B cell (primary cell): ENCODE measurements at regions not wholly inside any gene's neighbourhood (a gene's known extent, or its start where the extent isn't known, plus 50 kb on each side); places are given as distances from the start of the nearest gene placed in this dataset.
"Not testable (repeated sequence)": the region's sequence is repeated elsewhere in the genome, so short reads cannot be mapped to it uniquely, and the experiment has no call there.

Experiments used
- CTCF ChIP-seq: fragments of 200-600 bp; IDR thresholded peaks from one replicate; pipeline ENCODE4 v1.8.0; 2022; ENCODE audit warnings: antibody characterized with exemption, mild to moderate bottlenecking
- EZH2 ChIP-seq: IDR thresholded peaks from 2 replicates; pipeline ENCODE4 v1.6.1; 2012; ENCODE audit warnings: borderline replicate concordance, low read depth, mild to moderate bottlenecking, moderate library complexity, low read length; ENCODE audit not compliant: insufficient read depth, poor library complexity, severe bottlenecking

GRCh38 chr19:28685077-28685476, 527.9 kb downstream of the UQCRFS1 start:
- not testable (repeated sequence) for TF ChIP-seq CTCF, EZH2
